SHP77 (cell line): ENCODE measurements at regions not wholly inside any gene's neighbourhood (a gene's known extent, or its start where the extent isn't known, plus 50 kb on each side); places are given as distances from the start of the nearest gene placed in this dataset.

Source experiments
- DNase-seq, 2 experiments: peaks; one replicate each; lab custom pipeline; 2025; lab: John Stamatoyannopoulos, UW

- no peak for DNase-seq
These were observed 367.6 kb upstream of the ERCC4 start for GRCh38 chr16:13552062-13552959.

GRCh38 chr16:13552960-13553257, 367.0 kb upstream of the ERCC4 start:
- DNase-seq: no peak

GRCh38 chr16:13553453-13553985, 366.4 kb upstream of the ERCC4 start:
- no peak for DNase-seq

- DNase-seq: no peak
These were observed 365.9 kb upstream of the ERCC4 start for GRCh38 chr16:13554005-13554404.

- DNase-seq: no peak
These were observed 365.3 kb upstream of the ERCC4 start for GRCh38 chr16:13554643-13555042.

GRCh38 chr16:13557418-13557817, 362.5 kb upstream of the ERCC4 start:
- DNase-seq: no peak

- no peak for DNase-seq
These were observed 361.2 kb upstream of the ERCC4 start for GRCh38 chr16:13558752-13559151.

- no peak for DNase-seq
These were observed 360.3 kb upstream of the ERCC4 start for GRCh38 chr16:13559624-13560023.

- DNase-seq: no peak
These were observed 359.8 kb upstream of the ERCC4 start for GRCh38 chr16:13560151-13560550.

GRCh38 chr16:13561291-13562070, 358.5 kb upstream of the ERCC4 start:
- no peak for DNase-seq

GRCh38 chr16:13568803-13569202, 351.2 kb upstream of the ERCC4 start:
- DNase-seq: no peak

- no peak for DNase-seq
These were observed 350.0 kb upstream of the ERCC4 start for GRCh38 chr16:13569986-13570385.

GRCh38 chr16:13571036-13571435, 348.9 kb upstream of the ERCC4 start:
- DNase-seq: no peak

- no peak for DNase-seq
These were observed 346.1 kb upstream of the ERCC4 start for GRCh38 chr16:13573903-13574302.

- no peak for DNase-seq
These were observed 333.9 kb upstream of the ERCC4 start for GRCh38 chr16:13586051-13586450.

- no peak for DNase-seq
These were observed 332.8 kb upstream of the ERCC4 start for GRCh38 chr16:13587181-13587580.

GRCh38 chr16:13594823-13595222, 325.1 kb upstream of the ERCC4 start:
- DNase-seq: no peak

GRCh38 chr16:13606804-13607203, 313.1 kb upstream of the ERCC4 start:
- DNase-seq: no peak

GRCh38 chr16:13607289-13607688, 312.7 kb upstream of the ERCC4 start:
- no peak for DNase-seq

GRCh38 chr16:13611596-13611995, 308.4 kb upstream of the ERCC4 start:
- no peak for DNase-seq

GRCh38 chr16:13612623-13613022, 307.3 kb upstream of the ERCC4 start:
- no peak for DNase-seq

GRCh38 chr16:13613165-13613564, 306.8 kb upstream of the ERCC4 start:
- no peak for DNase-seq

- DNase-seq: no peak
These were observed 298.3 kb upstream of the ERCC4 start for GRCh38 chr16:13621639-13622038.
